Left ventricle myocardium inferior (tissue), 1 donor: ENCODE measurements at regions not wholly inside any gene's neighbourhood (a gene's known extent, or its start where the extent isn't known, plus 50 kb on each side); places are given as distances from the start of the nearest gene placed in this dataset.
A peak's percentile ranks its signal among the peaks of the same experiment; 100 is the strongest.

Source experiments
- DNase-seq: peaks from one replicate; pipeline ENCODE4 v3.0.0-alpha.2; 2020
- H3K27ac ChIP-seq: fragments of 200-600 bp; replicated peaks from 2 replicates; pipeline ENCODE4 v1.8.0; 2021
- H3K27me3 ChIP-seq: fragments of 200-600 bp; 2 replicates; pipeline ENCODE4 v1.8.0; 2021; ENCODE audit warnings: low read depth
- H3K36me3 ChIP-seq: fragments of 200-600 bp; 2 replicates; pipeline ENCODE4 v1.8.0; 2021
- H3K4me1 ChIP-seq: fragments of 200-600 bp; 2 replicates; pipeline ENCODE4 v1.8.0; 2021
- H3K4me3 ChIP-seq: fragments of 200-600 bp; 2 replicates; pipeline ENCODE4 v1.8.0; 2021; ENCODE audit warnings: mild to moderate bottlenecking, moderate library complexity
- H3K9me3 ChIP-seq: fragments of 200-600 bp; replicated peaks from 2 replicates; pipeline ENCODE4 v1.8.0; 2021
- CTCF ChIP-seq: fragments of 200-600 bp; IDR thresholded peaks from 2 replicates; pipeline ENCODE4 v1.8.0; 2021; ENCODE audit warnings: antibody characterized with exemption, mild to moderate bottlenecking, borderline replicate concordance
- intact Hi-C: fragments of 100-400 bp; cut with micrococcal nuclease; formaldehyde crosslinking; loops from one replicate; pipeline ENCODE4 v1.11.0; 2022
- donor health status: DM: no; HTN: yes; CAD: no; lungs with severe emphysema.

DNA sequence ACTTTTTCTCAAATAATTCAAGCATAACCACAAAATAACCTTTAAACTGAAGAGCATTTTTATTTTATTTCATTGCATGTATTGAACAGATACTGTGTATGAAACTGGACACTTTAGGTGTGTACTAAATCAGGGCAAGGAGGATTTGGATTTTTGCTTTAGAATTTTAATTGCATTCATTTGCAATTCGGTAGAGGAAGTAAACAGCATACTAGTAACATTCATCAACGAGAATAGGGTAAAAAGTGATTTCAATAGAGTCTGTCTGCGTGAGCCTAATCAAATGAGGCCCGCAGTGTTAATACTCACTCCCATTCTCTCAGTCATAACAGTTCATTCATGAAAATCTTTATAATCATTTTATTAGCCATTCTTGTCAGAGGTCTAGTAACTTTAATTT lies 200.2 kb downstream of the SPRY2 start:
- peaks cover 53% of the 10 kb centered on the region for H3K4me1 ChIP-seq
- no peak for DNase-seq
- intact Hi-C loops = no loop called here
- no peak for TF ChIP-seq CTCF
- no peaks in the 10 kb centered on the region for H3K27me3 ChIP-seq
- H3K27ac ChIP-seq = peak overlapping the region; percentile 84
- no peaks in the 10 kb centered on the region for H3K36me3 ChIP-seq
- no peaks in the 10 kb centered on the region for H3K9me3 ChIP-seq
- peak overlapping the region; percentile 36 for H3K4me3 ChIP-seq

- no peaks in the 10 kb centered on the region for H3K36me3 ChIP-seq
- intact Hi-C loops = loop anchor here (10.0 kb wide), 1 partner anchor 196 kb away; no protein-coding TSS in a partner anchor
- H3K9me3 ChIP-seq = no peaks in the 10 kb centered on the region
- peak overlapping the region; percentile 60 for H3K27ac ChIP-seq
- TF ChIP-seq CTCF = no peak
- H3K4me3 ChIP-seq = no peak overlapping the region
- no peak for DNase-seq
- peaks cover 41% of the 10 kb centered on the region for H3K4me1 ChIP-seq
- H3K27me3 ChIP-seq = no peaks in the 10 kb centered on the region
Observed at GRCh38 chr13:80139196-80139595, 201.7 kb downstream of the SPRY2 start.

GRCh38 chr13:80137994-80138393 lies 202.9 kb downstream of the SPRY2 start:
- Histone ChIP-seq H3K9me3 (no peaks in the 10 kb centered on the region), H3K27ac (peak overlapping the region; percentile 60), H3K4me1 (peaks cover 49% of the 10 kb centered on the region), H3K27me3 (no peaks in the 10 kb centered on the region), H3K36me3 (no peaks in the 10 kb centered on the region), H3K4me3 (no peak overlapping the region)
- intact Hi-C loops = loop anchor here (10.0 kb wide), 1 partner anchor 197 kb away; no protein-coding TSS in a partner anchor
- no peak for DNase-seq
- no peak for TF ChIP-seq CTCF

- H3K9me3 ChIP-seq = no peaks in the 10 kb centered on the region
- H3K27ac ChIP-seq = peak overlapping the region; percentile 93
- intact Hi-C loops = loop anchor here (10.0 kb wide), 1 partner anchor 200 kb away; no protein-coding TSS in a partner anchor
- TF ChIP-seq CTCF = no peak
- H3K27me3 ChIP-seq = no peaks in the 10 kb centered on the region
- no peak for DNase-seq
- no peak overlapping the region for H3K4me3 ChIP-seq
- no peaks in the 10 kb centered on the region for H3K36me3 ChIP-seq
- peaks cover 42% of the 10 kb centered on the region for H3K4me1 ChIP-seq
Observed at GRCh38 chr13:80134346-80134745, 206.6 kb downstream of the SPRY2 start.

DNA sequence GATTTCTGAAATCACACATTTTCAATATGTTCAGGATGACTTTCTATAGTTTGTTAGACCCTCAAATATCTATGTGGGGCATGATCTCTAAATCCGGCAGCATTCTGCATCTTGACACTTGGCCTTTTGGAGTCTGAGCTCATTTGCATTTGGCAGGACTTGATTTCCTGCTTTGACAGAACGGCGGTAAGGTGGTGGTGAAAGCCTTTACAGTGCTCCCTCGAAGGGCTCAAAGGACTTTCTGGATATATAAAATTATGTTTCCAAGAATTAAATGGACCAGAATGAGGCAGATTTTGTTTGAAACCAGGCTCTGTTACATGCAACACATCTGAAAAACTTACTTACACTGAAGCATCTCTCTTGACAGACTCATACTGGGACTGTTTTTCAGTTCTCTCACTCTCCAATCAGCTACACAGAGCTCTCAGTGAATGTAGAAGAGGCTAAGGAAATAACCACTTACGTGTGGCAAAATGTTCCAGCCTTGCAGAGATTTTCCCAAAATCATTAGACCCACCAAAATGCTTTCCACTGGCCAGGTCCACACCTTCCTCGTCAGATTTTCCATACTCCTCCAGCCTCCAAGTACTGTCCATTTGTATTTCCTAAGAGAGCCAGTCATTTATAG lies 207.2 kb downstream of the SPRY2 start:
- Histone ChIP-seq H3K36me3 (no peaks in the 10 kb centered on the region), H3K27me3 (no peaks in the 10 kb centered on the region), H3K27ac (peak overlapping the region; percentile 93), H3K4me1 (peaks cover 42% of the 10 kb centered on the region), H3K9me3 (no peaks in the 10 kb centered on the region), H3K4me3 (peak overlapping the region; percentile 58)
- DNase-seq = no peak
- intact Hi-C loops = loop anchor here (10.0 kb wide), 1 partner anchor 201 kb away; no protein-coding TSS in a partner anchor
- TF ChIP-seq CTCF = no peak
